BE2C (cell line): ENCODE measurements at regions not wholly inside any gene's neighbourhood (a gene's known extent, or its start where the extent isn't known, plus 50 kb on each side); places are given as distances from the start of the nearest gene placed in this dataset.

Experiments used
- DNase-seq: peaks from one replicate; pipeline ENCODE4 v3.0.0-alpha.2; 2020
- H3K27me3 ChIP-seq: fragments of 250-450 bp; sonication (Bioruptor Pico); 2 replicates; pipeline ENCODE4 v1.5.1; 2020; ENCODE audit warnings: mild to moderate bottlenecking
- H3K36me3 ChIP-seq: fragments of 250-450 bp; sonication (Bioruptor Pico); 2 replicates; pipeline ENCODE4 v1.5.1; 2020; ENCODE audit warnings: mild to moderate bottlenecking
- H3K4me1 ChIP-seq: fragments of 250-450 bp; sonication (Bioruptor Pico); 2 replicates; pipeline ENCODE4 v1.5.1; 2020
- H3K4me3 ChIP-seq: 2 replicates; pipeline ENCODE4 v1.5.1; 2011; ENCODE audit warnings: low read depth, low read length
- H3K9me3 ChIP-seq: fragments of 250-450 bp; sonication (Bioruptor Pico); 2 replicates; pipeline ENCODE4 v1.5.1; 2020
- TF ChIP-seq, protein P1 (sequence below): IDR thresholded peaks from 2 replicates; pipeline ENCODE4 v1.5.1; 2012; ENCODE audit warnings: mild to moderate bottlenecking, low read depth, low read length

DNA sequence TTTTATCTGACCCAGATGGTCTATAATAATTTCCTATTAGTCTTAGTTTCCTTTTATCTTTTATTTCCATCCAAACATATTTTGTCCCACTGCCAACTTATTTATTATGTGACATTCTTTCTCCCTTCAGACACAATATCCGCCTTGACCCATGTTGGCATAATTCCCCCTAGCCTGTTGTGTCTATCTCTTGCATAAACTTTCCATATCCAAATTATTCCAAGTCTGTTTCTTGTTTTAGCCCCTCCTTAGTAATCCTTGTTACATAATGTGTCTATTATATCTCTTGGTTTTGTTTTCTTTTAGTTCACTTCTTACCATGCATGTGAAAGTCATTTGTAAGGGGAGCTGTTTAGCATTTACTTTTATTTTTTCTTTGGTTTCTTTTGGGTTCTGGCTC is 81.6 kb upstream of the CACHD1 start:
- H3K36me3 ChIP-seq = no peaks in the 10 kb centered on the region
- no peaks in the 10 kb centered on the region for H3K9me3 ChIP-seq
- no peaks in the 10 kb centered on the region for H3K4me1 ChIP-seq
- TF ChIP-seq, protein P1, sequence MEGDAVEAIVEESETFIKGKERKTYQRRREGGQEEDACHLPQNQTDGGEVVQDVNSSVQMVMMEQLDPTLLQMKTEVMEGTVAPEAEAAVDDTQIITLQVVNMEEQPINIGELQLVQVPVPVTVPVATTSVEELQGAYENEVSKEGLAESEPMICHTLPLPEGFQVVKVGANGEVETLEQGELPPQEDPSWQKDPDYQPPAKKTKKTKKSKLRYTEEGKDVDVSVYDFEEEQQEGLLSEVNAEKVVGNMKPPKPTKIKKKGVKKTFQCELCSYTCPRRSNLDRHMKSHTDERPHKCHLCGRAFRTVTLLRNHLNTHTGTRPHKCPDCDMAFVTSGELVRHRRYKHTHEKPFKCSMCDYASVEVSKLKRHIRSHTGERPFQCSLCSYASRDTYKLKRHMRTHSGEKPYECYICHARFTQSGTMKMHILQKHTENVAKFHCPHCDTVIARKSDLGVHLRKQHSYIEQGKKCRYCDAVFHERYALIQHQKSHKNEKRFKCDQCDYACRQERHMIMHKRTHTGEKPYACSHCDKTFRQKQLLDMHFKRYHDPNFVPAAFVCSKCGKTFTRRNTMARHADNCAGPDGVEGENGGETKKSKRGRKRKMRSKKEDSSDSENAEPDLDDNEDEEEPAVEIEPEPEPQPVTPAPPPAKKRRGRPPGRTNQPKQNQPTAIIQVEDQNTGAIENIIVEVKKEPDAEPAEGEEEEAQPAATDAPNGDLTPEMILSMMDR = no peak
- H3K4me3 ChIP-seq = no peak overlapping the region
- DNase-seq = no peak
- no peaks in the 10 kb centered on the region for H3K27me3 ChIP-seq

DNA sequence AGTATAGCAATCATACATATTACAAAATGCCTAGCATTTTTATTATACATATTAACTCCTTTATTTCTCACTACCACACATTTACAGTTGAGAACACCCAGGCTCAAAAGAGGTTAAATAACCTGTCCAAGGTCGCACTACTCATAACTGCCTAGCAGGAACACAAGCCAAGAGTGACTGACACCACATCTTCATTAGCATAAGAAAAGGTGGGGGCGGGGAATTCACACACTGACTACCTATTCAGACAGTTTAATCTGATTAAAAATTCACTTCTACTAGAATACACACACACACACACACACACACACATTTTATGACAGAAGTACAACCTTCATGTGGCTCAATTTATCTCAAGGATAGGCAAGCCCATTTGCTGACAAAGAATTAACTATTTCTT is 77.8 kb upstream of the CACHD1 start:
- TF ChIP-seq, protein P1 = no peak
- DNase-seq = no peak
- no peaks in the 10 kb centered on the region for H3K4me1 ChIP-seq
- no peaks in the 10 kb centered on the region for H3K36me3 ChIP-seq
- no peaks in the 10 kb centered on the region for H3K9me3 ChIP-seq
- H3K27me3 ChIP-seq = no peaks in the 10 kb centered on the region
- H3K4me3 ChIP-seq = no peak overlapping the region

DNA sequence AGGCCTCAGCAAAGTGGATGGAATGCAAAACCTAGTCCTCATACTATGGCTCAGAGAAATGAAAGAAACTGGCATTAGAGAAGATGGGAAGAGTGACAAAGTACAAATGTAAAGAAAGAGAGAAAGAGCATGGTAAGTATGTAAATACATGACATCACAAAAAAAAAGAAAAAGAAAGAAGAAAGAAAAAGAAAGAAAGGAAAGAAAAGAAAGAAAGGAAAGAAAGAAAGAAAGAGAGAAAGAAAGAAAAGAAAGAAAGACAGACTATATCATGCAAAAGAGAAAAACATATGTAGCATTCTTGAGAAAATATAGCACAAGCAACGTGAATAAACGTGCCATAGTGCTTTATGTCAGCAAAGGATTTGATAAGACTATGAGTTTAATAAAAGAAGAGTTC is 76.1 kb upstream of the CACHD1 start:
- Histone ChIP-seq H3K9me3 (no peaks in the 10 kb centered on the region), H3K4me1 (no peaks in the 10 kb centered on the region), H3K36me3 (no peaks in the 10 kb centered on the region), H3K27me3 (no peaks in the 10 kb centered on the region), H3K4me3 (no peak overlapping the region)
- DNase-seq = no peak
- TF ChIP-seq, protein P1 = no peak

DNA sequence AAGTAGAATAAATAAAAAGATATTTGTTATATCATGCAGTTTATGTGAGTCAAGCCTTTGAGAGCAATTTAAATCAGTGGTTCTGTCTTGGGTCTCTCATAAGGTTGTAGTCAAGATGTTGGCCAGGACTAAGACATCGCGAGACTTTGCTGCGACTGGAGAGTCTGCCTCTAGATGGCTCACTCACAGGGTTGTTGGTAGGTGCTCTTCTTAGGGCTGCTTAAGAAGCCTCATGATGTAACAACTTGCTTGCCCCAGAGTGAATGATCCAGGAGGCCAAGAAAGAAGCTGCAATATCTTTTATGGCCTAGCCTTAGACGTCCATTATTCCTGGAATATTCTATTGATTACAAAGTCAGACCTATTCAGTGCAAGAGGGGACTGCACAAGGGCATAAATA is 73.1 kb upstream of the CACHD1 start:
- TF ChIP-seq, protein P1 = no peak
- Histone ChIP-seq H3K4me3 (no peak overlapping the region), H3K9me3 (no peaks in the 10 kb centered on the region), H3K36me3 (no peaks in the 10 kb centered on the region), H3K27me3 (no peaks in the 10 kb centered on the region), H3K4me1 (no peaks in the 10 kb centered on the region)
- no peak for DNase-seq

DNA sequence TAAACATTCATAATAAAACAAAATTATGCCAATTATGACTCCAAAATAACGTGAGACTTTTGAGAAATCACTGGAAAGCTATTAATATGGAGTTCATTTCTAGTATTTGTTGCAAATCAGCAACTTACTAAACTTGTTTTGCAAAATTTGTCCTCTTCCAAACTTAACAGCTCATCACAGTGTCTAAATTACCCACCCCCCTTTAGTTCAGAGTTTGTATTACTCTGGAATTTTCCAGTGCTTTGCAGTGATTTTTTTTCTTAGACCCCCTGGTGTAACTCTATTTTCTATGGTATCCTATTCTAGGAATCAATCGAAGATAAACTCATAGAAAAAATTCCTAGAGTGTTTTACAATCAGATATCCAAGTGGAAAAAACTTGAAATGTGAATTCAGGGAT is 72.4 kb upstream of the CACHD1 start:
- no peak overlapping the region for H3K4me3 ChIP-seq
- no peaks in the 10 kb centered on the region for H3K9me3 ChIP-seq

DNA sequence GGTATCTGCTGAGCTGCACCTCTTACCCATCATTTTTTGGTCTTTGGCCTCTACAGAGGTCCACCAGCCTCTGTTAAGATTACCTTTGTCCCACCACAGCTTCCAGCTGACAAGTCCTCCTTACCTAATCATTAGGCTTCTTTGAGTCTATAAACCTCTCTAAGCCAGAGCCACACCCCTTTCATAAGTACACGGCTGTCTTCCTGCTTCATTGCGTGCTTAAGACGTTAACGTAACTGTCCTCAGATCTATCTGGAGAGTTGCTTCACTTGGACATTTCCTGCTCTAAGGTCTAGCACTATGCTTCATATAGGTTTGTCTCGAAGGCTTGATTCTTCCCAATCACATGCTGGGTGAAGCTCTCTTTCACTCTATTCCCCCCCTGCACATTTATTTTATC is 71.0 kb upstream of the CACHD1 start:
- no peaks in the 10 kb centered on the region for H3K27me3 ChIP-seq
- no peak for DNase-seq
- H3K36me3 ChIP-seq = no peaks in the 10 kb centered on the region
- H3K4me1 ChIP-seq = no peaks in the 10 kb centered on the region
- H3K9me3 ChIP-seq = no peaks in the 10 kb centered on the region
- no peak overlapping the region for H3K4me3 ChIP-seq
- TF ChIP-seq, protein P1 = no peak

More for the DNA sequence above, 72.4 kb upstream of the CACHD1 start:
- no peak for DNase-seq
- Histone ChIP-seq H3K4me1 (no peaks in the 10 kb centered on the region), H3K36me3 (no peaks in the 10 kb centered on the region), H3K27me3 (no peaks in the 10 kb centered on the region)
- TF ChIP-seq, protein P1 = no peak
